Endothelial cell of umbilical vein (primary cell): ENCODE measurements at regions not wholly inside any gene's neighbourhood (a gene's known extent, or its start where the extent isn't known, plus 50 kb on each side); places are given as distances from the start of the nearest gene placed in this dataset.

Source experiments
- EZH2 ChIP-seq: IDR thresholded peaks from 2 replicates; pipeline ENCODE4 v1.6.1; 2012; ENCODE audit warnings: borderline replicate concordance, low read depth, mild to moderate bottlenecking, moderate library complexity, low read length, inconsistent platforms; ENCODE audit not compliant: severe bottlenecking
- FOS ChIP-seq: IDR thresholded peaks from 2 replicates; pipeline ENCODE4 v1.6.1; 2011; ENCODE audit warnings: mild to moderate bottlenecking, low read length, moderate library complexity, borderline replicate concordance; ENCODE audit not compliant: insufficient read depth
- GATA2 ChIP-seq: IDR thresholded peaks from 2 replicates; pipeline ENCODE4 v1.7.0; 2011; ENCODE audit warnings: low read depth, mild to moderate bottlenecking, moderate library complexity, mixed read lengths, low read length; ENCODE audit not compliant: insufficient read length, insufficient read depth
- JUN ChIP-seq: IDR thresholded peaks from 2 replicates; pipeline ENCODE4 v1.6.1; 2011; ENCODE audit warnings: borderline replicate concordance, low read depth; ENCODE audit not compliant: insufficient read length, insufficient read depth
- MYC ChIP-seq: IDR thresholded peaks from one replicate; pipeline ENCODE4 v1.6.1; 2011; ENCODE audit warnings: mild to moderate bottlenecking, low read depth, low read length
- POLR2A ChIP-seq: IDR thresholded peaks from 2 replicates; pipeline ENCODE4 v1.6.1; 2012; ENCODE audit warnings: low read depth, mild to moderate bottlenecking, control low read depth, low read length
- POLR2AphosphoS5 ChIP-seq: IDR thresholded peaks from 2 replicates; pipeline ENCODE4 v1.6.1; 2012; ENCODE audit warnings: low read depth, mild to moderate bottlenecking, control low read depth, low read length, moderate library complexity; ENCODE audit not compliant: insufficient read depth
- TF ChIP-seq, protein P1 (sequence below), 2 donors: IDR thresholded peaks; 1 replicate in 1 of 2; 2 replicates in 1 of 2; pipeline ENCODE4 v1.5.1; 2011; ENCODE audit warnings: low read length in 2 of 2, mild to moderate bottlenecking in 2 of 2, moderate library complexity in 2 of 2, control low read depth in 1 of 2, inconsistent platforms in 1 of 2, low read depth in 1 of 2; ENCODE audit not compliant: insufficient read depth in 1 of 2; ENCODE audit errors: extremely low read depth in 1 of 2
- TF ChIP-seq, protein P2 (sequence below): IDR thresholded peaks from 2 replicates; pipeline ENCODE4 v1.6.1; 2011; ENCODE audit not compliant: insufficient read depth, insufficient read length

DNA sequence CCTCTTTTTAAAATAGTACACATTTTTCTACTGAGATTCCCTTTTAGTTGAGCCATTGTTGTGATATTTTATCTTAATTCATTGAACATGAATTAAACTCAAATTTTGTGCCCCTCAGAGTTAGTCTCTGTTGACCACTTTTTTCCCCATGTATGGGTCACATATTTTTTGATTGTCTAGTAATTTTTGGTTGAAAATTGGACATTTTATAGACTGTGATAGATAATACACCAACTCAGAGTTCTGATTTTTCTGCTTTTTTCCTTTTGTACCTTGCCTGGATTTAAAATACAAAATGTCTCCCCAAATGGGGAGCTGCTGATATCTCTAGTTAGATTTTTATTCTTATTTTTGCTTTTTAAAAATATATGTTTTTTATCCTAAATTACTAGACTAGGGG, 291.8 kb upstream of the CITED2 start:
- TF ChIP-seq, protein P1, sequence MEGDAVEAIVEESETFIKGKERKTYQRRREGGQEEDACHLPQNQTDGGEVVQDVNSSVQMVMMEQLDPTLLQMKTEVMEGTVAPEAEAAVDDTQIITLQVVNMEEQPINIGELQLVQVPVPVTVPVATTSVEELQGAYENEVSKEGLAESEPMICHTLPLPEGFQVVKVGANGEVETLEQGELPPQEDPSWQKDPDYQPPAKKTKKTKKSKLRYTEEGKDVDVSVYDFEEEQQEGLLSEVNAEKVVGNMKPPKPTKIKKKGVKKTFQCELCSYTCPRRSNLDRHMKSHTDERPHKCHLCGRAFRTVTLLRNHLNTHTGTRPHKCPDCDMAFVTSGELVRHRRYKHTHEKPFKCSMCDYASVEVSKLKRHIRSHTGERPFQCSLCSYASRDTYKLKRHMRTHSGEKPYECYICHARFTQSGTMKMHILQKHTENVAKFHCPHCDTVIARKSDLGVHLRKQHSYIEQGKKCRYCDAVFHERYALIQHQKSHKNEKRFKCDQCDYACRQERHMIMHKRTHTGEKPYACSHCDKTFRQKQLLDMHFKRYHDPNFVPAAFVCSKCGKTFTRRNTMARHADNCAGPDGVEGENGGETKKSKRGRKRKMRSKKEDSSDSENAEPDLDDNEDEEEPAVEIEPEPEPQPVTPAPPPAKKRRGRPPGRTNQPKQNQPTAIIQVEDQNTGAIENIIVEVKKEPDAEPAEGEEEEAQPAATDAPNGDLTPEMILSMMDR (IDR thresholded peaks at IDR 0.05; ENCODE audit: extremely low read depth in 1 of 2, insufficient read depth in 1 of 2, low read depth in 1 of 2, low read length in 2 of 2), result no peak
- TF ChIP-seq POLR2A (no peak), EZH2 (no peak), MYC (no peak), FOS (no peak), POLR2AphosphoS5 (no peak), JUN (no peak), GATA2 (no peak)
- TF ChIP-seq, protein P2, sequence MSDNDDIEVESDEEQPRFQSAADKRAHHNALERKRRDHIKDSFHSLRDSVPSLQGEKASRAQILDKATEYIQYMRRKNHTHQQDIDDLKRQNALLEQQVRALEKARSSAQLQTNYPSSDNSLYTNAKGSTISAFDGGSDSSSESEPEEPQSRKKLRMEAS, result no peak
